ENCODE measurements at regions not wholly inside any gene's neighbourhood (a gene's known extent, or its start where the extent isn't known, plus 50 kb on each side); places are given as distances from the start of the nearest gene placed in this dataset.

DNA sequence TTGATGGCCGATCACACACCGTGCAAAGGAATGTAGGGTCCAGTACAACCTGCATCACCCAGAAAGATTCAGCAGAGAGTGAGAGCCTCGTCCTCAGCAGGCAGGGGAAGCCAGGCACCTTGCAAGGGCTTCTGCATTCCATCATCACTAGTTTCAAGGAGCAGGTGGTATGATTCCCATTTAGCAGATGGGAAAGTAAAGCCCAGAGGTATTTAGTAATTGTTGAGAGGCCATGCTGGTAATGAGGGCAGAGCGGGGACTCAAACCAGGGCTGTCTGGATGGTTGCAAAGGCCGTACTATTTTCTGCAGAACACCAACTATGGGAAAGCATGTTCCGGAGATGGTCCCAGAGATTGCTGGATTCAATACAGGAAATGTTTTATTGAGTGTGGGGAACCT lies 65.8 kb upstream of the MRTFB start:
- TF ChIP-seq EZH2 (IDR thresholded peaks at IDR 0.05) (no peak), POLR2AphosphoS5 (IDR thresholded peaks at IDR 0.05; ENCODE audit: borderline replicate concordance, low read depth, low read length) (no peak)

Measured in SK-N-MC (cell line).